ENCODE measurements at regions not wholly inside any gene's neighbourhood (a gene's known extent, or its start where the extent isn't known, plus 50 kb on each side); places are given as distances from the start of the nearest gene placed in this dataset.

DNA sequence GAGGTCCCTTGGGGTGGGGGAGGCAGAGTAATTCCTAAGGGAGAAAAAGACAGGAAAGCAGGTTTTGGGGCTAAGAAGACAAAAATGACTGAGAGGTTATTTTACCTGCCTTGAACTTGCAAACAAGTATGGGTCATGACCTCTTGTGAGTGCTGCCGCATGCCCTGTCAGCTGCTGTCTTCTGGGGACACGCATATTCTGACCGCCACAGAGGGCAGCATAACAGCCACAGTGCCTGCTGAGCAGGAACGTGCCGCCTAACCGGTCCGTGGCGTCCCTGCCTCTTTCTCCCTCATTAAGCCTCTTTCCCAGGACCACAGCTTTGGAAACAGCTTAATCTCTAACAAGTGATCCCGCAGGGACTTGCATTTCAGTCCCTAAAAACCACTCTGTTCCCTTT is 51.3 kb upstream of the KCNA1 start:
- no peaks in the 10 kb centered on the region for H3K4me1 ChIP-seq (ENCODE audit: control insufficient read depth, insufficient read depth, low read length)
- intact Hi-C loops (cut with DNase I): loop anchor here in 3 of 4 donors (5.0 to 10.0 kb wide), 3 partner anchors 144 to 226 kb away; no protein-coding TSS in a partner anchor
- H3K9me3 ChIP-seq (ENCODE audit: control insufficient read depth, low read length): no peaks in the 10 kb centered on the region
- H3K27ac ChIP-seq (ENCODE audit: low read length): no peak overlapping the region
- peak in 1 of 3 donors; percentile 28 for DNase-seq
- no peak overlapping the region for H3K4me3 ChIP-seq (ENCODE audit: low read length)
- WGBS: 15% methylated on average over 9 of the region's 9 CpGs
- peak; percentile 22 to 57 for ATAC-seq
- H3K27me3 ChIP-seq (ENCODE audit: control insufficient read depth, insufficient read depth): no peaks in the 10 kb centered on the region

DNA sequence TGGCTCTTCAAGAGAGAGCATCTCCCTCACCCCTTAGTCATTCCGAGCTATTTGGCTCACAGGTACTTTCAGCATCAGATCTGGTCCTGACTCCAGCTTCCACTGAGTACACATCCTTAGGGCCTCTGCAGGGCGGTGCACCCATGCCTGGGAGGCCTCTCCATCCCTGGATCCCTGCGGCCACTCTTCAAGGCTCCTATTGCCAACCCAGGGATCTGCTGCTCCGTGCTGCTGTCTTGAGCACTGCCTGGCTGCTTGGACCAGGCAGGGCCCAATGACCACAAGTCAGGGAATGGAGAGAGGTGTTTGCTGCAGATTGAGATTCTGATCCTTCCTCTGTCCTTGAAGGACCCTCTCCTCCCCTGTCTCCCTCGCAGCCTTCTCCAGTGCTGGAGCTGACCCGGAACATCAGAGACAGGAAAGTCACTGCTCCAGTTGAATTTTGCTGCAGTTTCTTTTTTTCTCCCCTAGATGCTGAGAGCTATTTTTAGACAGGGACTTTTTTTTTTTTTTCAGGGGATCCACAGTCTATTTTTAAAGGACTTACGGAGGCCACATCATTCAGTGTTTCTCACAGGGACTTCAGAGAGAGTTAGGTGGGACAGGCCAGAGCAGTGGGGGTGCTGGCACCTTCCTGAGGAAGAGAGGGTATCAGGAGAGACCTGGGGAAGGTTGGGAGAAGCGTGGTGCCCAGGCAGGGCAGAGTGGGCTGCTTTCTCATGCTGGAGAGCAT is 50.1 kb upstream of the KCNA1 start:
- H3K4me3 ChIP-seq (ENCODE audit: low read length): no peak overlapping the region
- DNase-seq: no peak
- H3K4me1 ChIP-seq (ENCODE audit: control insufficient read depth, insufficient read depth, low read length): no peaks in the 10 kb centered on the region
- peak overlapping the region; percentile 15 for H3K27ac ChIP-seq (ENCODE audit: low read length)
- H3K27me3 ChIP-seq (ENCODE audit: control insufficient read depth, insufficient read depth): no peaks in the 10 kb centered on the region
- H3K9me3 ChIP-seq (ENCODE audit: control insufficient read depth, low read length): no peaks in the 10 kb centered on the region
- 60% methylated on average over 8 of the region's 8 CpGs for WGBS
- intact Hi-C loops (cut with DNase I): loop anchor here in 3 of 4 donors (5.0 to 10.0 kb wide), 4 partner anchors 133 to 225 kb away; no protein-coding TSS in a partner anchor
- no peak for ATAC-seq
